ENCODE measurements at regions not wholly inside any gene's neighbourhood (a gene's known extent, or its start where the extent isn't known, plus 50 kb on each side); places are given as distances from the start of the nearest gene placed in this dataset.

DNA sequence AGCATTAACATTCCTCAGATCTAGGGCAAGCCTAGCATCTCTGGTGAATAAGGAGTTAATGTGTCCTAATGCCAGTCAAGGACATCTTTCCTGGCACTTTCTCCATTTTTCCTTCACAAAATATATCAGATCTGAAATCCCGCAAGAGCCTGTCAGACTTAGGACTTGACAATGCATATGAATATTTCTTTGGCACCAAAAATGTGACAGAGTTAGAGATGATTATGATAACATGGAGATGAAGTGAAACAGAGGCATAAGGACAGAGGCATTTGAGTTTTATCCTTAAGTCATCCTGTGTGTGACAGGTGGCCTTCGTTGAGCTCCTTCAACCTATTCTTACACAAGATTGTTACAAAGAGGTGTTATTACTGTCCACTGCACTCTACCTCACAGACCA lies 388.0 kb downstream of the EMP1 start:
- no peak for DNase-seq
- intact Hi-C loops (cut with DNase I) = no loop called here
- no peaks in the 10 kb centered on the region for H3K4me1 ChIP-seq
- no peak overlapping the region for H3K27ac ChIP-seq
- no peaks in the 10 kb centered on the region for H3K9me3 ChIP-seq
- no peak overlapping the region for H3K4me3 ChIP-seq
- no peaks in the 10 kb centered on the region for H3K36me3 ChIP-seq
- no peaks in the 10 kb centered on the region for H3K27me3 ChIP-seq
- TF ChIP-seq, protein P1, sequence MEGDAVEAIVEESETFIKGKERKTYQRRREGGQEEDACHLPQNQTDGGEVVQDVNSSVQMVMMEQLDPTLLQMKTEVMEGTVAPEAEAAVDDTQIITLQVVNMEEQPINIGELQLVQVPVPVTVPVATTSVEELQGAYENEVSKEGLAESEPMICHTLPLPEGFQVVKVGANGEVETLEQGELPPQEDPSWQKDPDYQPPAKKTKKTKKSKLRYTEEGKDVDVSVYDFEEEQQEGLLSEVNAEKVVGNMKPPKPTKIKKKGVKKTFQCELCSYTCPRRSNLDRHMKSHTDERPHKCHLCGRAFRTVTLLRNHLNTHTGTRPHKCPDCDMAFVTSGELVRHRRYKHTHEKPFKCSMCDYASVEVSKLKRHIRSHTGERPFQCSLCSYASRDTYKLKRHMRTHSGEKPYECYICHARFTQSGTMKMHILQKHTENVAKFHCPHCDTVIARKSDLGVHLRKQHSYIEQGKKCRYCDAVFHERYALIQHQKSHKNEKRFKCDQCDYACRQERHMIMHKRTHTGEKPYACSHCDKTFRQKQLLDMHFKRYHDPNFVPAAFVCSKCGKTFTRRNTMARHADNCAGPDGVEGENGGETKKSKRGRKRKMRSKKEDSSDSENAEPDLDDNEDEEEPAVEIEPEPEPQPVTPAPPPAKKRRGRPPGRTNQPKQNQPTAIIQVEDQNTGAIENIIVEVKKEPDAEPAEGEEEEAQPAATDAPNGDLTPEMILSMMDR (IDR thresholded peaks at IDR 0.05) = no peak
- ATAC-seq = no peak

DNA sequence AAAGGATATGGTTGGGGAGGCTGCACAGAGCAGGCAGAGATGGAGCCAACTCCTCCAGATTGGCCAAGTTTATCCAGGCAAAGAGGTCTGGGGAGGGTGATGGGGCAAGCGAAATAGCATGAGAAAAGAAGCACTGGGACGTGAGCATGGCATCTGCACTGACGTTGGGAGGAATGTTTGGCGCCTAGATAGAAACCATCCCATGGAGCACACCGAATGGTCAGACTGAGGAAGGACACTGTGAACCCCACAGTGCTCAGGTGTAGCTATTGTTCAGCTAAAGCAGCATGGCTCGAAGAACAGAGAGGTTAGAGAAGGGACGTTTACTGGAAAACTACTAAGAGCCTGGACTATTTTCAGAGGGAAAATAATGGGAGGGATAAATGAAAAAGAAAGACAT lies 387.1 kb downstream of the EMP1 start:
- H3K9me3 ChIP-seq = no peaks in the 10 kb centered on the region
- intact Hi-C loops (cut with DNase I) = no loop called here

DNA sequence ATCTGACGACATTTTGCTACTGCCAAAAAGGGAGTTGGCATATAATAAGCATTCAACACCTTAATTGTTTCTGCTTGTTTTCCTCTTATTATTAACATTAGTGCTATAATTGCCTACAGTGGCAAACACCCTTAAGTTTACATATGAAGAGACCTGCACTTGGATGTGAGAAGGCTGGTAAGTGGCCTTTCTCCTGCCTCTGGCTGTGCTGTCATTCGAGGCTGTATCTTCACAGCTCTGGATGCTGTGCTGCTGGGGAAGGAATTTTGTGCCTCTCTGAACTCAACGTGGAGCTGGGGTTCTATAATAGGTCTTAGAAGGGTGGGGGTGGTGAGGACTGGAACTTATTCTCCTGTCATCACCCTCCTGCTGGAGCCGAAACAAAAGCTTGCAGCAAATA lies 385.9 kb downstream of the EMP1 start:
- no peaks in the 10 kb centered on the region for H3K9me3 ChIP-seq
- TF ChIP-seq, protein P1 (IDR thresholded peaks at IDR 0.05) = no peak
- intact Hi-C loops (cut with DNase I) = no loop called here
- H3K27me3 ChIP-seq = no peaks in the 10 kb centered on the region
- no peak for DNase-seq
- no peak for ATAC-seq
- H3K36me3 ChIP-seq = no peaks in the 10 kb centered on the region
- H3K4me1 ChIP-seq = no peaks in the 10 kb centered on the region
- no peak overlapping the region for H3K27ac ChIP-seq
- no peak overlapping the region for H3K4me3 ChIP-seq

More for the DNA sequence above, 387.1 kb downstream of the EMP1 start:
- no peaks in the 10 kb centered on the region for H3K36me3 ChIP-seq
- H3K4me1 ChIP-seq = no peaks in the 10 kb centered on the region
- DNase-seq = no peak
- H3K27ac ChIP-seq = no peak overlapping the region
- TF ChIP-seq, protein P1 (IDR thresholded peaks at IDR 0.05) = no peak
- H3K27me3 ChIP-seq = no peaks in the 10 kb centered on the region
- no peak for ATAC-seq
- no peak overlapping the region for H3K4me3 ChIP-seq

DNA sequence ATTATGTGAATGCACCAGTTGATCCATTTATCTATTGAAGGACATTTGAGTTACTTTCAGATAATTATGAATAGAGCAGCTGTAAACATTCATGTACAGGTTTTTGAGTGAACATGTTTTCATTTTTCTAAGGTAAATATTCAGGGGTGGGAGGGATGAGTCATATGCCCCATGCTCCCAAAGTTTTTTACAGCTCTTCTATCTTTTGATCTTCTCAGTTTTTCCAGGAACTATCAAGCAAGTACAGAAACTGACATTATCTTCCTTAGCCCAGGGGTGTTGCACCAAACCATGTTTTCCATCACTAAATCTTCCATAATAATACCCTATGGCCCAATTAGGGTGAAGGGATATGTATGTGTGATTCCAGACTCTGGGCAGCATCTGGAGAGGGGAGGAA lies 384.5 kb downstream of the EMP1 start:
- intact Hi-C loops (cut with DNase I) = no loop called here
- Histone ChIP-seq H3K4me1 (no peaks in the 10 kb centered on the region), H3K27me3 (no peaks in the 10 kb centered on the region), H3K4me3 (no peak overlapping the region), H3K27ac (no peak overlapping the region), H3K9me3 (no peaks in the 10 kb centered on the region), H3K36me3 (no peaks in the 10 kb centered on the region)
- DNase-seq = no peak
- TF ChIP-seq, protein P1 (IDR thresholded peaks at IDR 0.05) = no peak
- ATAC-seq = no peak

DNA sequence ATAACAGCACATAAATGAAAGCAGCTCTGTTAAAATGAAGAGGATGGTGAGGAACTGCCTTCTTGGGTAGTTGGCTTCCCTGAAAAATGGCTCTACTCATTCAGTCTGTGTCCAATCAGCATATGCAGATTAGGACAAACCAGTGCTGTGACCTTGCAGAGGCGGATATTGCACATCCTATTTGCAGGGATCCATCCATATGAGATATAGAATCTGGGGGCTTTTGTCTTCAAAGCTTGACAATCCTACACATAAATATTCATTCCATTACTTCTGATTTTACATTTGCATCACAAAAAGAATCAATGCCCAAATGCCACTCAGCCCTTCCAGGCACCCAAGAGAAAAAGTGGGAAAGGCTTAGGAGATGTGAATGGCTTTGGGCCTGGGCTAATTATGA lies 383.7 kb downstream of the EMP1 start:
- no peak for DNase-seq
- no peak for ATAC-seq
- no peaks in the 10 kb centered on the region for H3K4me1 ChIP-seq
- no peaks in the 10 kb centered on the region for H3K9me3 ChIP-seq
- H3K27me3 ChIP-seq = no peaks in the 10 kb centered on the region
- H3K36me3 ChIP-seq = no peaks in the 10 kb centered on the region
- H3K27ac ChIP-seq = no peak overlapping the region
- H3K4me3 ChIP-seq = no peak overlapping the region
- intact Hi-C loops (cut with DNase I) = no loop called here
- TF ChIP-seq, protein P1 (IDR thresholded peaks at IDR 0.05) = no peak
